LHCN-M2 (cell line): ENCODE measurements at regions not wholly inside any gene's neighbourhood (a gene's known extent, or its start where the extent isn't known, plus 50 kb on each side); places are given as distances from the start of the nearest gene placed in this dataset.
"Not testable (repeated sequence)": the region's sequence is repeated elsewhere in the genome, so short reads cannot be mapped to it uniquely, and the experiment has no call there.

Experiments used
- DNase-seq: peaks from one replicate; pipeline ENCODE4 v3.0.0-alpha.2; 2012; ENCODE audit warnings: low read depth

- no peak for DNase-seq
Measured at GRCh38 chr22:22372086-22372485, 127.5 kb downstream of the VPREB1 start.

GRCh38 chr22:22374163-22374562, 129.6 kb downstream of the VPREB1 start:
- DNase-seq, result no peak

- no peak for DNase-seq
Measured at GRCh38 chr22:22374579-22374978, 130.0 kb downstream of the VPREB1 start.

- peak; percentile 87 for DNase-seq
Measured at GRCh38 chr22:22375576-22376351, 131.2 kb downstream of the VPREB1 start.

GRCh38 chr22:22376352-22376706, 131.7 kb downstream of the VPREB1 start:
- DNase-seq, result no peak

GRCh38 chr22:22376884-22377283, 131.7 kb downstream of the ZNF280B start:
- DNase-seq, result not testable (repeated sequence)

- DNase-seq, result no peak
Measured at GRCh38 chr22:22377335-22377734, 131.2 kb downstream of the ZNF280B start.

- no peak for DNase-seq
Measured at GRCh38 chr22:22378446-22379415, 129.8 kb downstream of the ZNF280B start.

- peak; percentile 54 for DNase-seq
Measured at GRCh38 chr22:22380098-22381030, 128.2 kb downstream of the ZNF280B start.

GRCh38 chr22:22381292-22381691, 127.2 kb downstream of the ZNF280B start:
- DNase-seq, result not testable (repeated sequence)

GRCh38 chr22:22384267-22384666, 124.3 kb downstream of the ZNF280B start:
- DNase-seq, result no peak

- no peak for DNase-seq
Measured at GRCh38 chr22:22384668-22385244, 123.8 kb downstream of the ZNF280B start.

GRCh38 chr22:22386602-22387385, 121.7 kb downstream of the ZNF280B start:
- DNase-seq, result no peak

- DNase-seq, result no peak
Measured at GRCh38 chr22:22387386-22387736, 121.2 kb downstream of the ZNF280B start.

- no peak for DNase-seq
Measured at GRCh38 chr22:22388090-22388489, 120.5 kb downstream of the ZNF280B start.

GRCh38 chr22:22388494-22388893, 120.0 kb downstream of the ZNF280B start:
- DNase-seq, result no peak

- no peak for DNase-seq
Measured at GRCh38 chr22:22389467-22389866, 119.1 kb downstream of the ZNF280B start.

GRCh38 chr22:22390989-22391388, 117.6 kb downstream of the ZNF280B start:
- DNase-seq, result no peak

GRCh38 chr22:22391543-22391942, 117.0 kb downstream of the ZNF280B start:
- no peak for DNase-seq

- no peak for DNase-seq
Measured at GRCh38 chr22:22392131-22392530, 116.4 kb downstream of the ZNF280B start.
